22Rv1 (cell line): ENCODE measurements at regions not wholly inside any gene's neighbourhood (a gene's known extent, or its start where the extent isn't known, plus 50 kb on each side); places are given as distances from the start of the nearest gene placed in this dataset.
"Not testable (repeated sequence)": the region's sequence is repeated elsewhere in the genome, so short reads cannot be mapped to it uniquely, and the experiment has no call there.

ENCODE experiments used
- H3K27ac ChIP-seq: fragments of 450-650 bp; 2 replicates; pipeline ENCODE4 v1.5.1; 2017
- CTCF ChIP-seq: fragments of 450-650 bp; IDR thresholded peaks from 2 replicates; pipeline ENCODE4 v1.5.1; 2017; ENCODE audit warnings: mild to moderate bottlenecking
- ZFX ChIP-seq: fragments of 450-650 bp; IDR thresholded peaks from 2 replicates; pipeline ENCODE4 v1.6.1; 2017; ENCODE audit warnings: antibody characterized with exemption, borderline replicate concordance

GRCh38 chr7:29642494-29643155, 79.0 kb downstream of the PRR15 start:
- TF ChIP-seq CTCF (no peak), ZFX (no peak)
- no peak overlapping the region for H3K27ac ChIP-seq

GRCh38 chr7:29646116-29646515, 82.5 kb downstream of the PRR15 start:
- not testable (repeated sequence) for H3K27ac ChIP-seq

GRCh38 chr7:29647020-29647654, 83.5 kb downstream of the PRR15 start:
- TF ChIP-seq ZFX: no peak
- no peak overlapping the region for H3K27ac ChIP-seq

- not testable (repeated sequence) for H3K27ac ChIP-seq
Observed at GRCh38 chr7:29647691-29648210, 84.1 kb downstream of the PRR15 start.

- TF ChIP-seq ZFX: no peak
- no peak for TF ChIP-seq CTCF
- H3K27ac ChIP-seq: no peak overlapping the region
Observed at GRCh38 chr7:29649028-29649716, 85.5 kb downstream of the PRR15 start.

GRCh38 chr7:29649876-29650275, 86.2 kb downstream of the PRR15 start:
- TF ChIP-seq CTCF (no peak), ZFX (no peak)
- no peak overlapping the region for H3K27ac ChIP-seq

- H3K27ac ChIP-seq: no peak overlapping the region
- TF ChIP-seq CTCF (no peak), ZFX (no peak)
Observed at GRCh38 chr7:29651477-29651876, 87.8 kb downstream of the PRR15 start.

GRCh38 chr7:29652556-29652955, 88.9 kb downstream of the PRR15 start:
- no peak overlapping the region for H3K27ac ChIP-seq
- TF ChIP-seq ZFX: no peak
- TF ChIP-seq CTCF: no peak

GRCh38 chr7:29654340-29654739, 90.7 kb downstream of the PRR15 start:
- not testable (repeated sequence) for H3K27ac ChIP-seq
